ENCODE measurements at regions not wholly inside any gene's neighbourhood (a gene's known extent, or its start where the extent isn't known, plus 50 kb on each side); places are given as distances from the start of the nearest gene placed in this dataset.
"Not testable (repeated sequence)": the region's sequence is repeated elsewhere in the genome, so short reads cannot be mapped to it uniquely, and the experiment has no call there.

DNA sequence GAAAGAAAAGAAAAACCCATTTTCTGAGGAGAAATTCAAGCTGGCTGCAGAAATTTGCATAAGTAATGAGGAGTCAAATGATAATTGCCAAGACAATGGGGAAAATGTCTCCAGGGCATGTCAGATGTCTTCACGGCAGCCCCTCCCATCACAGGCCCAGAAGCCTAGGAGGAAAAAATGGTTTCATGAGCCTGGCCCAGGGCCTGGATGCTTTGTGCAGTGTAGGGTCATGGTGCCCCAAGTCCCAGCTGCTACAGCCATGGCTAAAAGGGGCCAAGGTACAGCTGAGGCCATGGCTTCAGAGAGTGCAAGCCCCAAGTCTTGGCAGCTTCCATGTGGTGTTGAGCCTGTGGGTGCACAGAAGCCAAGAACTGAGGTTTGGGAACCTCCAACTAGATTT lies 283.9 kb upstream of the PREP start:
- DNase-seq = not testable (repeated sequence)

DNA sequence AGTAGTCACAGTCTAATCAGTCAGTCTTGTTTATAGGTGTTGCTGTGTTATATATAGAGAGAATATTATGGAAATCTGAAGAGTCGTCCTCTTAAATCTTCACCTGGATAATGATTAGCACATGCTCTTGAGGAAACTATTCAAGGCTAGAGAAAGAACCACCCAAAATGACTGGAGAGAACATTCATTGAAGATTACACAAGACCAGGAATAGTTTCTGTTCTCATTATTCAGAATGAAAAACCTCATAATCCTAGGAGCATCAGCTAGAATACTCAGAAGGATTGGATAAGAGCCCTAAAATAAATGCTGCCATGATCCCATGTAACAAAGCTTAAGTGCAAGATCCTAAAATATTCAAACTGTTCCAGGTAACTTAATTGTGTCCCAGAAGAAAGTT lies 278.2 kb upstream of the PREP start:
- DNase-seq = no peak

DNA sequence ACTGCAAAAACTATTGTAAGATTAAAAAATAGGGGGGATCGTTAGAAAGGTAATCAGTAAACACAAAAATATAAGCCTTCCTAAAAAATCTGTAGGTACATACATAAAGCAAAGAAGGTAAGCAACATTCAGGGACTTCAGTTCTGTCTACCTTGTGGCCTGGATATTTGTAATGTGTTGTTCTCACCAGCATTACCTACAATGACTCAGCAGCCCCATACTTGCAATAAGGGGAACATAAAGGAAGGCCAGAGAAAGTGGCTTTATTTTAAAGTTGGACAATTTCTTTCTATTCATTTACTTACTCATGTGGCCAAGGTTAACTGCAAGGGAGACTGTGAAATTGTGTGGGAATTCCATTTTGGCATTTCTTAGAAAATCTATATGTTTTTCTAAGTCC lies 277.2 kb upstream of the PREP start:
- no peak for DNase-seq

- no peak for DNase-seq
Measured at GRCh38 chr6:105678516-105678915, 275.6 kb upstream of the PREP start.

GRCh38 chr6:105677671-105678475 lies 275.0 kb upstream of the PREP start:
- DNase-seq = no peak

DNA sequence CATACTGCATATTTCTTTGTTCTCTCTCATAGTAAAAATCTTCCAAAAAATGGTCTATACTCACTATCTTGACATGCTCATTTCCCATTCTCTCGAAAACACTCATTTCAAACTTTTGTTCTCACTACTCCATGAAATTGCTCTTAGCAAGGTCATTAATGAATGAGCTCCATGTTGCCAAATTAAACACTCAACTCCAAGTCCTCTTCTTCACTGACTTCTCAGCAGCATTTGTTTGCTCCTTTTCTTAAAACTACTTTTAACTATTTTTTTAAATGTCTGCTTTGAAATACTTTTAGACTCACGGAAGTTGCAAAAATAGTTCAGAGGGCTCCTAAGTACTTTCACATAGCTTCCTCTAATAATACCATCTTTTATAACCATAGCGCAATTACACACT lies 274.0 kb upstream of the PREP start:
- DNase-seq = no peak

GRCh38 chr6:105675715-105676397 lies 273.0 kb upstream of the PREP start:
- DNase-seq = no peak

GRCh38 chr6:105672856-105673538 lies 270.1 kb upstream of the PREP start:
- DNase-seq = not testable (repeated sequence)

GRCh38 chr6:105669232-105669631 lies 266.4 kb upstream of the PREP start:
- no peak for DNase-seq

DNA sequence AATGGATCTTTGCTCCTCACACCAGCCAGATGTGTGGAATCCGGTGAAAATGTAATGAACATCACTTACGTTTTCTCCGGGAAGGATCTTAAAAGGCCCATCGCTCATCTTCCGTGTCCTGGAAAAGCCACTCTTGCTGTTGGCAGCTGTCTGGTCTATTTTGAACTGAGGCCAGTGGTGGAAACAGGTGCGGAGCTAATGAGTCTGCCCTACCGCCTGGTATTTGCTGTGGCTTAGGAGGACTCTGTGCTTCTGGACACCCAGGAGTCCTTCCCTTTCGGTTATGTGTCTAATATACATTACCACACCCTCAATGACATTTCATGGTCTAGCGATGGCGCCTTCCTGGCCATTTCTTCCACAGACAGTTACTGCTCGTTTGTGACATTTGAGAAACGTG lies 264.2 kb upstream of the PREP start:
- DNase-seq = no peak

- DNase-seq = no peak
Measured at GRCh38 chr6:105664931-105665330, 262.0 kb upstream of the PREP start.

- no peak for DNase-seq
Measured at GRCh38 chr6:105651969-105652368, 249.1 kb upstream of the PREP start.

- no peak for DNase-seq
Measured at GRCh38 chr6:105650347-105650746, 247.5 kb upstream of the PREP start.

GRCh38 chr6:105649192-105649591 lies 246.3 kb upstream of the PREP start:
- DNase-seq = no peak

GRCh38 chr6:105648276-105648675 lies 245.4 kb upstream of the PREP start:
- no peak for DNase-seq

DNA sequence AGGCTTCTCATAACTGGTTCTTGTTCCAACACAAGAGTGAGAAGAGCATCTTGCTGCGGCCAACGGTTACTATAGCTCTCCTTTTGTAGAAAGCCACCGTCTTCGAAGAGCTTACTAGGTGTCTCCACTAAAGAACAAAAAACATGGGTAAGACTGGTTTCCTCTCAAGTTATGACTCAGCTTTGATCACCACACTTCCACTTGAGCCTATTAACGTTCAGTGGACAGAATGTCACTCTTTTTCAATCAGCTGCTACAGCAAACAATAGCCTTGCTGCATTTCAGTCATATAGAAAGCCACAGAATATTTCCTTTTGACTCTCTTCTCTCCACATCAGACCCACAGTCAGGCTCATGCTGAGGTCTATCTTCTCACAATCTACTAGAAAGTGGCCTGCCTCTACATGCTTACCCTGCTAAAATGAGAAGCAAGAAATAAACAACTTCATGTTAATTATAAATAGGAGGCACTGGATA lies 243.5 kb upstream of the PREP start:
- no peak for DNase-seq

DNA sequence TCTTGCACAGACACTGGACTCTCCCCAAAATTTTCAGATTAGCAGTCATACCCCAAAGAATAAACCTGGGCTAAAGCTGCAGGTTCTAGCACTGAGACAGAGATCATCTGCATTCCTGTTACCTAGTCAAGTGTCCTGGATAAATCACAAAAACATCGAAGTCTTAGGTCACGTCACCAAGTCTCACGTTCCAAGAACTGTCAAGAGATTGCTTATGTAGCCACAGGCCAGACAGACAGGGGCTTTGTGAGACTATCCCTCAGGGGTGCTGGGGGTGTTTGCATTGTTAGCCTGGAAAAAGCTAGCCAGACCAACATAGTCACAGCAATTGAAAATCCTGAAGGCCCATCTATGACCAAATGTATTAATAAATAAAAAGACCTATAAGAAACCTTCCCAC lies 243.1 kb upstream of the PREP start:
- DNase-seq = no peak

GRCh38 chr6:105645156-105645555 lies 242.3 kb upstream of the PREP start:
- no peak for DNase-seq

- DNase-seq = no peak
Measured at GRCh38 chr6:105644691-105645090, 241.8 kb upstream of the PREP start.

GRCh38 chr6:105644073-105644489 lies 241.2 kb upstream of the PREP start:
- DNase-seq = no peak

DNA sequence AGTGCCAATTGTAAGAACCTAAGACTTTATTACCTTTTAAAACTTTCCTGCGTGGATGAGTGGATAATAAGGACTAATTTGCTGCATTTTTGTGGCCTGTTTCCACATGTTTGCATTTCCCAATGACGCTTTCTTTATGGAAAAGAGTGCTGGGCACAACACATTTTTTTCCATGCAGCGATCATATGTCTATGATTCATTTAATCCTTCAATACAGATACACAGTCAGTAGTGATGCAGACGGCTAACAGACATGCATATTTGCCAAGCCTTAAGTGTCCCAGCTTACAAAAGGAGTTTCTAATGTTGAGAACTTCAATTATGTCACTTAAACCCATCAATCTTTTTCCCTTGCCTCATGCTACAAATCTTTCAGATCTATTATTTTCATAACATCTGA lies 239.8 kb upstream of the PREP start:
- no peak for DNase-seq

GRCh38 chr6:105641504-105641903 lies 238.6 kb upstream of the PREP start:
- DNase-seq = no peak

DNA sequence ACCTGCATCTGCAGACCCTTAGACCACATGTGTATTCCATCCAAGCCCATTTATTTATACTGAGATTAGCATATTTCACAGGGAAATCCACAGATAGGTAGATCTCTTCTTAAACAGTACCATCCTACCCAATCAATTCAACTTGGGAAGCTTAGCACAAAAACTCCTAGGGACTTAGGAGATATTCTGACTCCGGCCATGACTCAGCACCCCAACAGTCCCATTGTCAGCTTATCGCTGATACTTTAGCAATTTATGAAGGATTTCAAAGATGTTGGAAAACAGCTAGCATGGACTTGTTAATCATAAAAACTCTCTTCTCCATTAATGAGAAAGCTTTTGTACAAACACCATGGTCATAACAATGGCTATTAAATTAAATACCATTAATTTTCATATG lies 236.2 kb upstream of the PREP start:
- no peak for DNase-seq

DNA sequence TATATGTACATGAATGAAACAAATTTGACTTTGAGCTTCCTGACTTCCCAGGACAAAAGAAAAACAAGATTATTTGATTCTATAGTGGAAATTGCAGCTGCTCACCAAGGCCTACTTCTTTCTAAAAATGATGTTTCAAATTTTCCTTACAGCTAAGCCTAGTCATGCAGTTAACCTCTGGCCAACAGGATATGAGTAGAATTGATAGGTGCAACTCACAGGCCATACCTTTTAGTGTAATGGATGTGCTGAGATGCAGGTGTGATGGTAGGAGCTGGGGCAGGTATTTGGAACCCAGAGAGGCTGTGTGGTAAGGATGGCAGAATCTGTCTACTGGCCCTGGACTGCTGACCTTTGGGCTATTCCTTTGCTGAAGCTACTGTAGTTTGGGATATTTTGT lies 230.9 kb upstream of the PREP start:
- DNase-seq = no peak

Measured in right forelimb (tissue), 1 donor.